ENCODE measurements at regions not wholly inside any gene's neighbourhood (a gene's known extent, or its start where the extent isn't known, plus 50 kb on each side); places are given as distances from the start of the nearest gene placed in this dataset.

- TF ChIP-seq, protein P1, sequence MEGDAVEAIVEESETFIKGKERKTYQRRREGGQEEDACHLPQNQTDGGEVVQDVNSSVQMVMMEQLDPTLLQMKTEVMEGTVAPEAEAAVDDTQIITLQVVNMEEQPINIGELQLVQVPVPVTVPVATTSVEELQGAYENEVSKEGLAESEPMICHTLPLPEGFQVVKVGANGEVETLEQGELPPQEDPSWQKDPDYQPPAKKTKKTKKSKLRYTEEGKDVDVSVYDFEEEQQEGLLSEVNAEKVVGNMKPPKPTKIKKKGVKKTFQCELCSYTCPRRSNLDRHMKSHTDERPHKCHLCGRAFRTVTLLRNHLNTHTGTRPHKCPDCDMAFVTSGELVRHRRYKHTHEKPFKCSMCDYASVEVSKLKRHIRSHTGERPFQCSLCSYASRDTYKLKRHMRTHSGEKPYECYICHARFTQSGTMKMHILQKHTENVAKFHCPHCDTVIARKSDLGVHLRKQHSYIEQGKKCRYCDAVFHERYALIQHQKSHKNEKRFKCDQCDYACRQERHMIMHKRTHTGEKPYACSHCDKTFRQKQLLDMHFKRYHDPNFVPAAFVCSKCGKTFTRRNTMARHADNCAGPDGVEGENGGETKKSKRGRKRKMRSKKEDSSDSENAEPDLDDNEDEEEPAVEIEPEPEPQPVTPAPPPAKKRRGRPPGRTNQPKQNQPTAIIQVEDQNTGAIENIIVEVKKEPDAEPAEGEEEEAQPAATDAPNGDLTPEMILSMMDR (IDR thresholded peaks at IDR 0.05; ENCODE audit: insufficient read depth, low read depth, low read length) = no peak
- TF ChIP-seq EZH2 (IDR thresholded peaks at IDR 0.05; ENCODE audit: insufficient read depth, low read length) = no peak
Measured at GRCh38 chr2:34121076-34121475, 522.0 kb upstream of the FAM98A start.
